SK-N-SH treated with all-trans-retinoic acid at 6 μM for 48 hours (cell line): ENCODE measurements at regions not wholly inside any gene's neighbourhood (a gene's known extent, or its start where the extent isn't known, plus 50 kb on each side); places are given as distances from the start of the nearest gene placed in this dataset.

Experiments used
- ATAC-seq: fragments of 200-7000 bp; cut with Tn5 transposase; 3 replicates; pipeline ENCODE4 v1.9.1; 2020; ENCODE audit warnings: mild to moderate bottlenecking, moderate library complexity
- ARNTL ChIP-seq: fragments of 450-650 bp; formaldehyde crosslinking; IDR thresholded peaks from 2 replicates; pipeline ENCODE4 v1.5.0; 2020; ENCODE audit warnings: low read depth, mild to moderate bottlenecking, moderate library complexity, borderline replicate concordance
- BACH2 ChIP-seq: fragments of 250-450 bp; sonication (Bioruptor Pico); IDR thresholded peaks from 2 replicates; pipeline ENCODE4 v1.9.0; 2021; ENCODE audit warnings: mild to moderate bottlenecking, borderline replicate concordance
- CSDC2 ChIP-seq: fragments of 250-450 bp; sonication (Bioruptor Pico); IDR thresholded peaks from 2 replicates; pipeline ENCODE4 v1.5.0; 2020; ENCODE audit warnings: mild to moderate bottlenecking, moderate library complexity
- ESRRG ChIP-seq: fragments of 250-450 bp; sonication (Bioruptor Pico); IDR thresholded peaks from 2 replicates; pipeline ENCODE4 v1.6.1; 2021; ENCODE audit warnings: mild to moderate bottlenecking
- GLIS3 ChIP-seq: fragments of 250-450 bp; sonication (Bioruptor Pico); IDR thresholded peaks from 2 replicates; pipeline ENCODE4 v1.5.0; 2020; ENCODE audit warnings: mild to moderate bottlenecking, moderate library complexity
- ISL1 ChIP-seq: fragments of 250-450 bp; sonication (Bioruptor Pico); IDR thresholded peaks from 2 replicates; pipeline ENCODE4 v2.1.2; 2022; ENCODE audit warnings: mild to moderate bottlenecking, moderate library complexity
- OSR1 ChIP-seq: fragments of 250-450 bp; sonication (Bioruptor Pico); IDR thresholded peaks from 2 replicates; pipeline ENCODE4 v1.8.0; 2022; ENCODE audit warnings: moderate library complexity, mild to moderate bottlenecking, inconsistent platforms
- PPARA ChIP-seq: fragments of 250-450 bp; sonication (Bioruptor Pico); IDR thresholded peaks from 2 replicates; pipeline ENCODE4 v1.5.0; 2020; ENCODE audit warnings: mild to moderate bottlenecking, borderline replicate concordance
- RARB ChIP-seq: fragments of 250-450 bp; sonication (Bioruptor Pico); IDR thresholded peaks from 2 replicates; pipeline ENCODE4 v1.8.0; 2021; ENCODE audit warnings: mild to moderate bottlenecking, moderate library complexity
- SNAI2 ChIP-seq: fragments of 250-450 bp; sonication (Bioruptor Pico); IDR thresholded peaks from 2 replicates; pipeline ENCODE4 v1.5.0; 2020; ENCODE audit warnings: mild to moderate bottlenecking, moderate library complexity
- TCF4 ChIP-seq: fragments of 250-450 bp; sonication (Bioruptor Pico); IDR thresholded peaks from 2 replicates; pipeline ENCODE4 v1.8.0; 2021; ENCODE audit warnings: mild to moderate bottlenecking, moderate library complexity, borderline replicate concordance
- TOX ChIP-seq: fragments of 250-450 bp; sonication (Bioruptor Pico); IDR thresholded peaks from 2 replicates; pipeline ENCODE4 v1.8.0; 2021; ENCODE audit warnings: mild to moderate bottlenecking, moderate library complexity, borderline replicate concordance
- ZC3H10 ChIP-seq: fragments of 250-450 bp; sonication (Bioruptor Pico); IDR thresholded peaks from 2 replicates; pipeline ENCODE4 v1.5.1; 2021; ENCODE audit warnings: mild to moderate bottlenecking, moderate library complexity
- ZFP3 ChIP-seq: fragments of 250-450 bp; sonication (Bioruptor Pico); IDR thresholded peaks from 2 replicates; pipeline ENCODE4 v1.5.0; 2020; ENCODE audit warnings: mild to moderate bottlenecking, moderate library complexity
- ZFP30 ChIP-seq: fragments of 450-650 bp; formaldehyde crosslinking; IDR thresholded peaks from 2 replicates; pipeline ENCODE4 v1.5.0; 2022; ENCODE audit warnings: mild to moderate bottlenecking, moderate library complexity
- ZNF565 ChIP-seq: fragments of 450-650 bp; formaldehyde crosslinking; conservative IDR thresholded peaks from 2 replicates; pipeline ENCODE4 v1.5.0; 2020; ENCODE audit warnings: low read depth, mild to moderate bottlenecking, moderate library complexity
- ZNF70 ChIP-seq: fragments of 450-650 bp; formaldehyde crosslinking; IDR thresholded peaks from 2 replicates; pipeline ENCODE4 v1.5.0; 2020; ENCODE audit warnings: mild to moderate bottlenecking, moderate library complexity
- ZNF8 ChIP-seq: fragments of 450-650 bp; formaldehyde crosslinking; IDR thresholded peaks from 2 replicates; pipeline ENCODE4 v1.5.0; 2020; ENCODE audit warnings: mild to moderate bottlenecking, moderate library complexity
- TF ChIP-seq, protein P1 (sequence below): fragments of 250-450 bp; sonication (Bioruptor Pico); IDR thresholded peaks from 2 replicates; pipeline ENCODE4 v1.8.0; 2020; ENCODE audit warnings: mild to moderate bottlenecking, moderate library complexity, borderline replicate concordance
- TF ChIP-seq, protein P2 (sequence below): fragments of 250-450 bp; sonication (Bioruptor Pico); IDR thresholded peaks from 2 replicates; pipeline ENCODE4 v1.5.1; 2021; ENCODE audit warnings: mild to moderate bottlenecking, moderate library complexity
- TF ChIP-seq, protein P3 (sequence below): fragments of 250-450 bp; sonication (Bioruptor Pico); IDR thresholded peaks from 2 replicates; pipeline ENCODE4 v1.5.0; 2020; ENCODE audit warnings: mild to moderate bottlenecking, moderate library complexity
- TF ChIP-seq, protein P4 (sequence below): fragments of 250-450 bp; sonication (Bioruptor Pico); IDR thresholded peaks from 2 replicates; pipeline ENCODE4 v1.8.0; 2021; ENCODE audit warnings: low read depth, mild to moderate bottlenecking, moderate library complexity, borderline replicate concordance
- TF ChIP-seq, protein P5 (sequence below): fragments of 250-450 bp; sonication (Bioruptor Pico); IDR thresholded peaks from 2 replicates; pipeline ENCODE4 v1.5.1; 2020; ENCODE audit warnings: low read depth, mild to moderate bottlenecking, moderate library complexity

DNA sequence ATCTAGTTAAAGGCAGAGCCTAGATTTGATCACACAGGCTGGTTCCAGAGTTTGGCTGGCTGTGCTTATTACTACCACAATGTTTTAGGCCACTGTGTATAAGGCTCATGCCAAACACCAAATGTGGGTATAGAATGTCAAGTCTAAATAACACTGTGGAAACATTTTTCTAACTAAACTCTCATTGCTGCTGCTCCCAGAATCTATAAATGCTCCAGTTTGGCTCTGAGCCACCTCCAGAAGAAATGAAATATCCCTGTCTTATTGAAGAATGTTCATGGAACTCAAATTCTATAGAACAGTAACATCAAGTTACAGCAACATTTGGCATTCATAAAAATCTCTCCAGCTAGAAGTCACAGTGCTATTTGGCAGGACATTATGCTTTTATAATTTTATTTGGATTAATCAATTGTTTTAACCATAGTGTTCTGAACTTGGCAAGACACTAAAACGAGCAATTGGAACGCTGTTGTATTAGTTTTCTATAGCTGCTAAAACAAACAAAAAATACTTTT lies 178.1 kb upstream of the COX7C start:
- ATAC-seq, result no peak
- TF ChIP-seq SNAI2 (CRISPR knock-in tag), result no peak
- no peak for TF ChIP-seq ARNTL (CRISPR knock-in tag)
- TF ChIP-seq, protein P1, sequence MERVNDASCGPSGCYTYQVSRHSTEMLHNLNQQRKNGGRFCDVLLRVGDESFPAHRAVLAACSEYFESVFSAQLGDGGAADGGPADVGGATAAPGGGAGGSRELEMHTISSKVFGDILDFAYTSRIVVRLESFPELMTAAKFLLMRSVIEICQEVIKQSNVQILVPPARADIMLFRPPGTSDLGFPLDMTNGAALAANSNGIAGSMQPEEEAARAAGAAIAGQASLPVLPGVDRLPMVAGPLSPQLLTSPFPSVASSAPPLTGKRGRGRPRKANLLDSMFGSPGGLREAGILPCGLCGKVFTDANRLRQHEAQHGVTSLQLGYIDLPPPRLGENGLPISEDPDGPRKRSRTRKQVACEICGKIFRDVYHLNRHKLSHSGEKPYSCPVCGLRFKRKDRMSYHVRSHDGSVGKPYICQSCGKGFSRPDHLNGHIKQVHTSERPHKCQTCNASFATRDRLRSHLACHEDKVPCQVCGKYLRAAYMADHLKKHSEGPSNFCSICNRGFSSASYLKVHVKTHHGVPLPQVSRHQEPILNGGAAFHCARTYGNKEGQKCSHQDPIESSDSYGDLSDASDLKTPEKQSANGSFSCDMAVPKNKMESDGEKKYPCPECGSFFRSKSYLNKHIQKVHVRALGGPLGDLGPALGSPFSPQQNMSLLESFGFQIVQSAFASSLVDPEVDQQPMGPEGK (CRISPR knock-in tag), result no peak
- TF ChIP-seq, protein P2, sequence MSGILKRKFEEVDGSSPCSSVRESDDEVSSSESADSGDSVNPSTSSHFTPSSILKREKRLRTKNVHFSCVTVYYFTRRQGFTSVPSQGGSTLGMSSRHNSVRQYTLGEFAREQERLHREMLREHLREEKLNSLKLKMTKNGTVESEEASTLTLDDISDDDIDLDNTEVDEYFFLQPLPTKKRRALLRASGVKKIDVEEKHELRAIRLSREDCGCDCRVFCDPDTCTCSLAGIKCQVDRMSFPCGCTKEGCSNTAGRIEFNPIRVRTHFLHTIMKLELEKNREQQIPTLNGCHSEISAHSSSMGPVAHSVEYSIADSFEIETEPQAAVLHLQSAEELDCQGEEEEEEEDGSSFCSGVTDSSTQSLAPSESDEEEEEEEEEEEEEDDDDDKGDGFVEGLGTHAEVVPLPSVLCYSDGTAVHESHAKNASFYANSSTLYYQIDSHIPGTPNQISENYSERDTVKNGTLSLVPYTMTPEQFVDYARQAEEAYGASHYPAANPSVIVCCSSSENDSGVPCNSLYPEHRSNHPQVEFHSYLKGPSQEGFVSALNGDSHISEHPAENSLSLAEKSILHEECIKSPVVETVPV (CRISPR knock-in tag), result no peak
- TF ChIP-seq ZC3H10 (CRISPR knock-in tag), result no peak
- TF ChIP-seq CSDC2 (CRISPR knock-in tag), result no peak
- TF ChIP-seq, protein P3, sequence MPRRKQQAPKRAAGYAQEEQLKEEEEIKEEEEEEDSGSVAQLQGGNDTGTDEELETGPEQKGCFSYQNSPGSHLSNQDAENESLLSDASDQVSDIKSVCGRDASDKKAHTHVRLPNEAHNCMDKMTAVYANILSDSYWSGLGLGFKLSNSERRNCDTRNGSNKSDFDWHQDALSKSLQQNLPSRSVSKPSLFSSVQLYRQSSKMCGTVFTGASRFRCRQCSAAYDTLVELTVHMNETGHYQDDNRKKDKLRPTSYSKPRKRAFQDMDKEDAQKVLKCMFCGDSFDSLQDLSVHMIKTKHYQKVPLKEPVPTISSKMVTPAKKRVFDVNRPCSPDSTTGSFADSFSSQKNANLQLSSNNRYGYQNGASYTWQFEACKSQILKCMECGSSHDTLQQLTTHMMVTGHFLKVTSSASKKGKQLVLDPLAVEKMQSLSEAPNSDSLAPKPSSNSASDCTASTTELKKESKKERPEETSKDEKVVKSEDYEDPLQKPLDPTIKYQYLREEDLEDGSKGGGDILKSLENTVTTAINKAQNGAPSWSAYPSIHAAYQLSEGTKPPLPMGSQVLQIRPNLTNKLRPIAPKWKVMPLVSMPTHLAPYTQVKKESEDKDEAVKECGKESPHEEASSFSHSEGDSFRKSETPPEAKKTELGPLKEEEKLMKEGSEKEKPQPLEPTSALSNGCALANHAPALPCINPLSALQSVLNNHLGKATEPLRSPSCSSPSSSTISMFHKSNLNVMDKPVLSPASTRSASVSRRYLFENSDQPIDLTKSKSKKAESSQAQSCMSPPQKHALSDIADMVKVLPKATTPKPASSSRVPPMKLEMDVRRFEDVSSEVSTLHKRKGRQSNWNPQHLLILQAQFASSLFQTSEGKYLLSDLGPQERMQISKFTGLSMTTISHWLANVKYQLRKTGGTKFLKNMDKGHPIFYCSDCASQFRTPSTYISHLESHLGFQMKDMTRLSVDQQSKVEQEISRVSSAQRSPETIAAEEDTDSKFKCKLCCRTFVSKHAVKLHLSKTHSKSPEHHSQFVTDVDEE (CRISPR knock-in tag), result no peak
- TF ChIP-seq PPARA (CRISPR knock-in tag), result no peak
- TF ChIP-seq GLIS3 (CRISPR knock-in tag), result no peak
- no peak for TF ChIP-seq ZFP30 (CRISPR knock-in tag)
- TF ChIP-seq ISL1 (CRISPR knock-in tag), result no peak
- no peak for TF ChIP-seq OSR1 (CRISPR knock-in tag)
- TF ChIP-seq ZNF70 (CRISPR knock-in tag), result no peak
- TF ChIP-seq ESRRG (CRISPR knock-in tag), result no peak
- TF ChIP-seq ZFP3 (CRISPR knock-in tag), result no peak

DNA sequence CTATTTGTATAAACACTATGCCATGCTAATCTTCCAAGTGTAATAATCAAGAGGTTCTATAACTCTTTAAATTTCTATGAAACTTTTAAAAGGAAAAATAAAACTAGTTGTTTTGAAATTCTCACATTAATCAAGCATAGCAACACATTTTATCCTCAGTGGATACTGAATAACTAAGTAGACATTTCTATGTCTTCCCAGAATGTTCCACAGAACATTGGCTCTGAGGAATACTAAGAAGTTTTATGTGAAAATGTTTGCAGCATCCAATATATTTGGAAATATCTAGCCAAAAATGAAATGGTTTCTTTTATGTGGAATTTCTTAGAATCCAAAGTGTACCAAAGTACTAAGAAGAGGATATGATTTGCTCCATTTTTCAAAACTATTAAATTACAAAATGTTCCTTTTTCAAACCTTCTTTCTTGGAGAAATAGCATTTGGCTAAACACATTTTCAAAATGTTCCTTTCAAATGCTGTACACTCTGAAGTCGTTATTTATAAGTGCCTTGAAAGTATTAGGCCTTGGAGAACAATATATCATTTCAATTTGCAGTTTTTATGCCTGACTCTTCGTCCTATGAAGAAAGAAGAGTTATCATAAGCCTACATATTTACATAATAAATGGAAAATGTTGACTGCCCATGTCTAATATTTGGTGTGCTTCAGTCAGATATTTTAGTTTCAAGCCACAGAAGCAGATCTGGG lies 175.6 kb upstream of the COX7C start:
- no peak for TF ChIP-seq ISL1 (CRISPR knock-in tag)
- no peak for TF ChIP-seq GLIS3 (CRISPR knock-in tag)
- TF ChIP-seq BACH2 (CRISPR knock-in tag), result no peak
- no peak for TF ChIP-seq PPARA (CRISPR knock-in tag)
- TF ChIP-seq ZNF8, result no peak
- TF ChIP-seq ZNF565 (CRISPR knock-in tag), result no peak
- TF ChIP-seq ZFP3 (CRISPR knock-in tag), result no peak
- TF ChIP-seq ZFP30 (CRISPR knock-in tag), result no peak
- no peak for TF ChIP-seq ZNF70 (CRISPR knock-in tag)
- TF ChIP-seq ARNTL (CRISPR knock-in tag), result no peak
- no peak for TF ChIP-seq TOX (CRISPR knock-in tag)
- no peak for TF ChIP-seq RARB (CRISPR knock-in tag)
- ATAC-seq, result no peak

DNA sequence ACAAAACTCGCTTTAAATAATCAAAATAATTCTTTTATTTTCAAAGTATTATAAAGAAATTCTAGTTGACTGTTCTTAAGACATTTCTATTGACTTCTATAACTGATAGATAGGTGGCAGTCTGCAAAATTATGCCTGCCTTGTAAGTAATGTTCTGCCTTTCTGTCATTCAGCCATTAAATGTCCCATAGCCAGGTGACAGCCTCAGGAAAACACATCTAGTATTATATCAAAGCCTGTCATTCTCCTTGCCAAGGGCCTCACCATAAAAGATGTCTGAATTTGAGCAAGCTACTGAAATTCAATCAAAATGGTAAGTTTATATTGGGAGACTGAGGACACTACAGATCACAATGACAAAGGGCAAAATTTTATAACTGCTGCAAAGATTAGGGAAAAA lies 170.4 kb upstream of the COX7C start:
- no peak for TF ChIP-seq CSDC2 (CRISPR knock-in tag)
- no peak for TF ChIP-seq OSR1 (CRISPR knock-in tag)
- no peak for TF ChIP-seq ZC3H10 (CRISPR knock-in tag)
- TF ChIP-seq, protein P4, sequence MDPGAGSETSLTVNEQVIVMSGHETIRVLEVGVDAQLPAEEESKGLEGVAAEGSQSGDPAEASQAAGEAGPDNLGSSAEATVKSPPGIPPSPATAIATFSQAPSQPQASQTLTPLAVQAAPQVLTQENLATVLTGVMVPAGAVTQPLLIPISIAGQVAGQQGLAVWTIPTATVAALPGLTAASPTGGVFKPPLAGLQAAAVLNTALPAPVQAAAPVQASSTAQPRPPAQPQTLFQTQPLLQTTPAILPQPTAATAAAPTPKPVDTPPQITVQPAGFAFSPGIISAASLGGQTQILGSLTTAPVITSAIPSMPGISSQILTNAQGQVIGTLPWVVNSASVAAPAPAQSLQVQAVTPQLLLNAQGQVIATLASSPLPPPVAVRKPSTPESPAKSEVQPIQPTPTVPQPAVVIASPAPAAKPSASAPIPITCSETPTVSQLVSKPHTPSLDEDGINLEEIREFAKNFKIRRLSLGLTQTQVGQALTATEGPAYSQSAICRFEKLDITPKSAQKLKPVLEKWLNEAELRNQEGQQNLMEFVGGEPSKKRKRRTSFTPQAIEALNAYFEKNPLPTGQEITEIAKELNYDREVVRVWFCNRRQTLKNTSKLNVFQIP, result no peak
- TF ChIP-seq, protein P5, sequence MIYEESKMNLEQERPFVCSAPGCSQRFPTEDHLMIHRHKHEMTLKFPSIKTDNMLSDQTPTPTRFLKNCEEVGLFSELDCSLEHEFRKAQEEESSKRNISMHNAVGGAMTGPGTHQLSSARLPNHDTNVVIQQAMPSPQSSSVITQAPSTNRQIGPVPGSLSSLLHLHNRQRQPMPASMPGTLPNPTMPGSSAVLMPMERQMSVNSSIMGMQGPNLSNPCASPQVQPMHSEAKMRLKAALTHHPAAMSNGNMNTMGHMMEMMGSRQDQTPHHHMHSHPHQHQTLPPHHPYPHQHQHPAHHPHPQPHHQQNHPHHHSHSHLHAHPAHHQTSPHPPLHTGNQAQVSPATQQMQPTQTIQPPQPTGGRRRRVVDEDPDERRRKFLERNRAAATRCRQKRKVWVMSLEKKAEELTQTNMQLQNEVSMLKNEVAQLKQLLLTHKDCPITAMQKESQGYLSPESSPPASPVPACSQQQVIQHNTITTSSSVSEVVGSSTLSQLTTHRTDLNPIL (CRISPR knock-in tag), result no peak
- no peak for TF ChIP-seq ZNF70 (CRISPR knock-in tag)
- no peak for TF ChIP-seq TOX (CRISPR knock-in tag)
- no peak for TF ChIP-seq TCF4 (CRISPR knock-in tag)
- TF ChIP-seq ARNTL (CRISPR knock-in tag), result no peak
- no peak for ATAC-seq
